Keratinocyte (primary cell): ENCODE measurements at regions not wholly inside any gene's neighbourhood (a gene's known extent, or its start where the extent isn't known, plus 50 kb on each side); places are given as distances from the start of the nearest gene placed in this dataset.

ENCODE experiments used
- DNase-seq: peaks from one replicate; pipeline ENCODE4 v3.0.0-alpha.2; 2011; ENCODE audit warnings: low read depth, missing footprints, low spot score
- FAIRE-seq: peaks from 2 replicates; lab custom pipeline; 2011; peaks lifted over from hg19 to GRCh38; lab: Jason Lieb, UNC
- H2AFZ ChIP-seq: 2 replicates; pipeline ENCODE4 v1.6.0; 2012; ENCODE audit warnings: low read length, control low read depth, inconsistent platforms; ENCODE audit not compliant: control insufficient read depth
- H3K27ac ChIP-seq: 2 replicates; pipeline ENCODE4 v1.5.1; 2011; ENCODE audit warnings: low read length; ENCODE audit not compliant: control insufficient read depth, insufficient read depth
- H3K27me3 ChIP-seq: 3 replicates; pipeline ENCODE4 v1.6.0; 2011; ENCODE audit warnings: low read length; ENCODE audit not compliant: control insufficient read depth, insufficient read depth; ENCODE audit errors: extremely low read depth
- H3K36me3 ChIP-seq, 2 experiments: 2 replicates in 1 of 2; 3 replicates in 1 of 2; pipeline ENCODE4 v1.5.1; 2011; ENCODE audit warnings: low read length in 2 of 2, mild to moderate bottlenecking in 1 of 2; ENCODE audit not compliant: control insufficient read depth in 2 of 2, insufficient read depth in 2 of 2; ENCODE audit errors: extremely low read depth in 1 of 2
- H3K4me1 ChIP-seq: 3 replicates; pipeline ENCODE4 v1.5.1; 2011; ENCODE audit warnings: low read length; ENCODE audit not compliant: control insufficient read depth, insufficient read depth; ENCODE audit errors: extremely low read depth
- H3K4me2 ChIP-seq: 3 replicates; pipeline ENCODE4 v1.6.0; 2011; ENCODE audit warnings: low read depth, low read length; ENCODE audit not compliant: control insufficient read depth, insufficient read depth; ENCODE audit errors: extremely low read depth
- H3K4me3 ChIP-seq, 3 experiments: fragments of 200-600 bp in 1 of 3; sonication (generic) in 1 of 3; 2 replicates in 2 of 3; 3 replicates in 1 of 3; pipeline ENCODE4 v1.5.1; 2011 to 2016; ENCODE audit warnings: low read length in 3 of 3, mild to moderate bottlenecking in 3 of 3, control low read depth in 2 of 3, inconsistent platforms in 1 of 3, low read depth in 1 of 3, mixed read lengths in 1 of 3, mixed run types in 1 of 3, moderate library complexity in 1 of 3; ENCODE audit not compliant: control insufficient read depth in 2 of 3, insufficient read depth in 2 of 3; ENCODE audit errors: extremely low read depth in 1 of 3
- H3K79me2 ChIP-seq: 2 replicates; pipeline ENCODE4 v1.6.0; 2012; ENCODE audit warnings: low read length; ENCODE audit not compliant: control insufficient read depth, insufficient read depth
- H3K9ac ChIP-seq: 3 replicates; pipeline ENCODE4 v1.6.0; 2011; ENCODE audit warnings: low read length; ENCODE audit not compliant: control insufficient read depth, insufficient read depth; ENCODE audit errors: extremely low read depth
- H3K9me1 ChIP-seq: 3 replicates; pipeline ENCODE4 v1.6.0; 2011; ENCODE audit warnings: low read length; ENCODE audit not compliant: control insufficient read depth, insufficient read depth; ENCODE audit errors: extremely low read depth
- H3K9me3 ChIP-seq: 2 replicates; pipeline ENCODE4 v1.5.1; 2012; ENCODE audit warnings: low read depth, low read length; ENCODE audit not compliant: control insufficient read depth
- H4K20me1 ChIP-seq: 3 replicates; pipeline ENCODE4 v1.6.0; 2011; ENCODE audit warnings: low read length; ENCODE audit not compliant: control insufficient read depth, insufficient read depth; ENCODE audit errors: extremely low read depth
- EZH2 ChIP-seq: IDR thresholded peaks from one replicate; pipeline ENCODE4 v1.6.1; 2012; ENCODE audit warnings: inconsistent platforms, mild to moderate bottlenecking, low read length, moderate library complexity
- dilution Hi-C: fragments of 300-500 bp; cut with MboI; formaldehyde crosslinking; loops from one replicate; pipeline ENCODE4 v1.7.0; 2020; ENCODE audit warnings: low sequenced_read_pairs; ENCODE audit not compliant: extremely low pct_ligation_motif_present
- TF ChIP-seq, protein P1 (sequence below), 3 experiments: IDR thresholded peaks in 1 of 3; conservative IDR thresholded peaks in 1 of 3; optimal IDR thresholded peaks in 1 of 3; 2 replicates in 2 of 3; 3 replicates in 1 of 3; pipeline versions ENCODE3 to v1.5.1; 2011; ENCODE audit warnings: low read length in 3 of 3, mild to moderate bottlenecking in 3 of 3, moderate library complexity in 2 of 3, control low read depth in 1 of 3, inconsistent platforms in 1 of 3; ENCODE audit not compliant: insufficient read depth in 2 of 3; ENCODE audit errors: extremely low read depth in 1 of 3

DNA sequence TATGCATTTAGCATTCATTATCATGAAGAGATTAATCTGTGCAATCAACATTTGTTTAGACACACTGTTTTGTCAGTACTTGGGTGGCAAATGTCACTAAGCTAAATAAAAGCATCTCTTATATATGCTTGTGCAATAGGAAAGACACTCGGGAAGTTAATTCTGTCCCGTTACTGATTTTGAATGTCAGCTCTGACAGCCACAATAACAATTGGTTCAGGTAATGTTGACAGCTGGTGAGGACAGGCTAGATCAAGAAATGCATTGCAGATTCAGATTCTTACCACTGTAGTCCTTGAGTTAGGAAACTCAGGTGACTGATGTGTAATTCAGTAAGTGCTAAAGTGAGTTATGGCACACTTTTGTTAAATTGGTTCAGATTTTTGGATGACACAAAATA is 523.8 kb upstream of the FAT3 start:
- Histone ChIP-seq H3K79me2 (no peaks in the 10 kb centered on the region), H3K9me3 (no peaks in the 10 kb centered on the region), H4K20me1 (no peaks in the 10 kb centered on the region), H3K27me3 (no peaks in the 10 kb centered on the region), H3K4me3 (no peak overlapping the region), H3K9me1 (no peaks in the 10 kb centered on the region), H2AFZ (no peak overlapping the region), H3K4me2 (no peak overlapping the region), H3K9ac (no peak overlapping the region), H3K4me1 (no peaks in the 10 kb centered on the region), H3K27ac (no peak overlapping the region), H3K36me3 (no peaks in the 10 kb centered on the region)
- DNase-seq (no peak), FAIRE-seq (no peak)
- dilution Hi-C loops, result no loop called here
- TF ChIP-seq, protein P1, sequence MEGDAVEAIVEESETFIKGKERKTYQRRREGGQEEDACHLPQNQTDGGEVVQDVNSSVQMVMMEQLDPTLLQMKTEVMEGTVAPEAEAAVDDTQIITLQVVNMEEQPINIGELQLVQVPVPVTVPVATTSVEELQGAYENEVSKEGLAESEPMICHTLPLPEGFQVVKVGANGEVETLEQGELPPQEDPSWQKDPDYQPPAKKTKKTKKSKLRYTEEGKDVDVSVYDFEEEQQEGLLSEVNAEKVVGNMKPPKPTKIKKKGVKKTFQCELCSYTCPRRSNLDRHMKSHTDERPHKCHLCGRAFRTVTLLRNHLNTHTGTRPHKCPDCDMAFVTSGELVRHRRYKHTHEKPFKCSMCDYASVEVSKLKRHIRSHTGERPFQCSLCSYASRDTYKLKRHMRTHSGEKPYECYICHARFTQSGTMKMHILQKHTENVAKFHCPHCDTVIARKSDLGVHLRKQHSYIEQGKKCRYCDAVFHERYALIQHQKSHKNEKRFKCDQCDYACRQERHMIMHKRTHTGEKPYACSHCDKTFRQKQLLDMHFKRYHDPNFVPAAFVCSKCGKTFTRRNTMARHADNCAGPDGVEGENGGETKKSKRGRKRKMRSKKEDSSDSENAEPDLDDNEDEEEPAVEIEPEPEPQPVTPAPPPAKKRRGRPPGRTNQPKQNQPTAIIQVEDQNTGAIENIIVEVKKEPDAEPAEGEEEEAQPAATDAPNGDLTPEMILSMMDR (optimal IDR thresholded peaks at IDR 0.05 in 1 of 3, IDR thresholded peaks at IDR 0.05 in 1 of 3, conservative IDR thresholded peaks at IDR 0.05 in 1 of 3; ENCODE audit: extremely low read depth in 1 of 3, insufficient read depth in 2 of 3, low read length in 3 of 3), result no peak
- no peak for TF ChIP-seq EZH2

- Histone ChIP-seq H3K4me3 (no peak overlapping the region), H3K4me2 (no peak overlapping the region), H3K36me3 (no peaks in the 10 kb centered on the region), H3K4me1 (no peaks in the 10 kb centered on the region), H3K79me2 (no peaks in the 10 kb centered on the region), H3K9me1 (no peaks in the 10 kb centered on the region), H3K27me3 (no peaks in the 10 kb centered on the region), H2AFZ (no peak overlapping the region), H4K20me1 (no peaks in the 10 kb centered on the region), H3K9me3 (no peaks in the 10 kb centered on the region), H3K27ac (no peak overlapping the region), H3K9ac (no peak overlapping the region)
- dilution Hi-C loops, result no loop called here
- no peak for DNase-seq
- TF ChIP-seq, protein P1 (optimal IDR thresholded peaks at IDR 0.05 in 1 of 3, IDR thresholded peaks at IDR 0.05 in 1 of 3, conservative IDR thresholded peaks at IDR 0.05 in 1 of 3; ENCODE audit: extremely low read depth in 1 of 3, insufficient read depth in 2 of 3, low read length in 3 of 3), result no peak
- TF ChIP-seq EZH2, result no peak
- no peak for FAIRE-seq
Measured at GRCh38 chr11:91698845-91699244, 525.8 kb upstream of the FAT3 start.
